ENCODE measurements at regions not wholly inside any gene's neighbourhood (a gene's known extent, or its start where the extent isn't known, plus 50 kb on each side); places are given as distances from the start of the nearest gene placed in this dataset.

GRCh38 chr15:97604677-97605076, 355.8 kb upstream of the ARRDC4 start:
- TF ChIP-seq POU6F1 (CRISPR knock-in tag; IDR thresholded peaks at IDR 0.05; ENCODE audit: borderline replicate concordance, low read depth) (no peak), PATZ1 (CRISPR knock-in tag; IDR thresholded peaks at IDR 0.05; ENCODE audit: borderline replicate concordance) (no peak), ARNTL (CRISPR knock-in tag; IDR thresholded peaks at IDR 0.05; ENCODE audit: borderline replicate concordance, low read depth) (no peak), CREB5 (CRISPR knock-in tag; IDR thresholded peaks at IDR 0.05; ENCODE audit: low read depth) (no peak)

Measured in SK-N-SH treated with all-trans-retinoic acid at 6 μM for 48 hours (cell line).